CD4-positive, alpha-beta T cell treated with Interleukin-2 at 100 ng/mL for 4 hours (primary cell): ENCODE measurements at regions not wholly inside any gene's neighbourhood (a gene's known extent, or its start where the extent isn't known, plus 50 kb on each side); places are given as distances from the start of the nearest gene placed in this dataset.

Experiments used
- DNase-seq: peaks from one replicate; pipeline ENCODE4 v3.0.0-alpha.2; 2020; ENCODE audit warnings: low spot score

DNA sequence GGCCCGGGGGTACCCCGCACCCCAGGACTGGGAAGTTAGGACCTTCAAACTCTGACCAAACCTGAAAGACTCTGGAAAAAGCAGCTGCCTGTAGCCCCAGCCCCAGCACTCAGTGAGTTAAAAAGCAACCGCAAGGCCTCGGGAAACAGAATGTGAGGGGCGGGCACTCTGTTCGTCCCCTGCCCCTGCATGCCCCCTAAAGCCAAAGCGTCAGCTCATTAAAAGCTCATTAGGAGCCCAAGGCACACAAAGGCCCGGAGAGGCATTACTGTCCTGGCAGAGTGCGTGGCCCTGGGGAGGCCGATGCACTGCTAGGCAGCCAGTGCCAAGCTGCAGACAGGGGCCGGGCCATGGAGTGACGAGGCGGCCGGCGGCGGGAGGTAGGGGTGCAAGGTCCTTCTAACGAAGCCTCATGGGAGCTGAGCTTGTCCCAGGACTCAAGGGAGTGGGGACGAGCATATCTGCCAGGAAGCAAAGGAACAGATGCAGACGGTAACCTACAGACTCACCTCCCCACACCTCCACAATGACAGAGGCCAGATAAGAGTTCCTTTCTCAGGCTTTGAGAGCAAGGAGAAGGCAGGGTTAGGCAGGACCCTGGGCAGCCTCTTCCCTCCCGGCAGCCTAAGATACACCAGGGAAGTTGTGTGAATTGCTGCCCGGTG, 116.8 kb downstream of the ENGASE start:
- DNase-seq, result no peak

DNA sequence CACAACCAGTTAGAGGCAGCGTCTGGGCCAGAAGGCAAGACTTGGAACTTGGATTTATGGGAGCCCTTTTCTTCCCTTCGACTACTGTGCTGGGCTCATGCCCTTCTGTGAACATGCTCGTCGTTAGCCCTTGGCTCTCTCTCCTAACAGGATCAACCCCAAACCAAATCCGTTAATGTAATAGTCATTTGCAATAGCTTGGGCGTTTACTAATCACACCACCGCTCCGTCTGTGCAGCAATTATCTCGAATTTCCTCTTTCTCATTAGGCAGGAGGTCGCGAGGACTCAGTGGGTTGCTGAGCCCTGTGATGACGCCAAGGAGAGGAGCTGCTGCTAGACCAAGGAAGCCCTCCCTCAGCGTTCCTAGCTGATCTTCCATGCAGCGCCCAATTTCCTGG, 114.7 kb downstream of the ENGASE start:
- DNase-seq, result no peak

DNA sequence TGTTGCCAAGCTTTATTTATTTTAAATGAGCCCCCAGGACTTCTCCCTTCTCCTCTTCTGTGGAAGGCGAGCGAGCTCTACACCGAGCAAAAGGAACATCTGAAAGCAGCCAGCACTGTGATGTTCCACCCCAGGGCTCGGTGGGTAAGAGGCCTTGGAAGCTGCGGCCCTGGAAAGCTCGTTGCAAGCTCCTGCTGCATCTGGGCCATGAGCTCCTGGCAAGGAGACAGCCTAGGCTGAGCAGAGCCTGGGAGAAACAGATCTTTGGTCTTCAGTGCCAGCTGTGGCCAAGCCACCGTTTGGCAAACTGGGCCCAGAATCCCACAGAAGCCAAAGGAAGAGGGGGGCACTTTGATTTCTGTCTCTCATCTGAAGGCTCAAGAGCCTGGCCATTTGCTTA, 114.1 kb downstream of the ENGASE start:
- no peak for DNase-seq

DNA sequence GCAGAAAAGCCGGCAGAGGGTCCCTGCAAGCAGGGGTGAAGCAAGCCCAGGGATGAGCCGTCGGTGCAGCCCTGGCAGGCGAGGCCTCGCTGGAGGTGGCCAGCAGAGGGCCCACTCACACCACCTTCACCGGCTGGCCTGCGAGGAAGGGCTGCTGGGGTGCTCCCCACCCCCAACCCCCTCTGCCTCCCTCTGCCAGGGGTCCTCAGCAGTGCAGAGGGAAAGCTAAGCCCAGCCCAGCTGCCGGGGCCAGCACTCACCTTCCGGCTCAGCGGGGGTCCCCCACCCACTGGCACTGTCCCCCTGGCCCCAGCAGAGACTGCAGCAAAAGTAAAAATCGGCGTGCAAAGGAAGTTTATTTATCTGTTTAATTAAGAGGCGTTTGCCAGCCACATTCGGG, 113.4 kb downstream of the ENGASE start:
- DNase-seq, result no peak

DNA sequence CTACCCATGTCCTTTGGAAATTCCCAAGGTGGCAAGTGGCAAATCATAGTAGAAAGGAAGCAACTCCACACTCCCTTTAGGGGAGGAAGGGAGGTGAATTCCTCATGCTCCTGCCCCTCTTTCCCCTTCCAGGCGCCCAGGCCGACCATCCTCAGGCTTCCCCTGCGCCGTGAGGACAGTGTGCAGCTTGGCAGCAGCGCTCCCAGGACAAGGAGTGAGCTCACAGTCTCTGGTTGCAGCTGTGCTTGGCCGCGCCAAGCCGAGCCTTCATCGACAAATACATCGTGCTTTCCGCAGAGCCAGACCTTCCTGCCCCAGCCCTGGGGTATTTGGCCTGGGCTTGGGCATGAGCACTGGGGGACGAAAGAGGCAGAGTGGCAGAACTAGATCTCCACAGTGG, 112.6 kb downstream of the ENGASE start:
- DNase-seq, result no peak

DNA sequence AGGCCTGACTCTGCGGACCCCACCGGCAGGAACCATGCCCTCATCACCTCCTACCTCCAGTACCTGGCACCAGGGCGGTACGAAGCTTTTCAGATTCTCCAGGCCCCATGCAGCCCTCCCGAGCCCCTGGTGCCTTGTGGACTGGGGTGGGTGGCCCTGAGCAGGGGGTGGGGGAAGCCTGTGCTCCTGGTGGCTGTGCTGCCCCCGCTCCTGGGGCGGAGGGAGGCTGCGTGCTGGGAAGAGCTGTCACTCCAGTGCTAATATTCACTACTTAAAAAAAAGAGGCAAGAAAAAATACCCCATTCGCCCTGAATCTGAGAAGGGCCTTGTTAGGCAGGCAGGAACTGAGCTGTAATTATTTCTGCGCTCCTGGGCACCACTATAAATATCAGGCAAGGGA, 111.8 kb downstream of the ENGASE start:
- DNase-seq, result no peak

DNA sequence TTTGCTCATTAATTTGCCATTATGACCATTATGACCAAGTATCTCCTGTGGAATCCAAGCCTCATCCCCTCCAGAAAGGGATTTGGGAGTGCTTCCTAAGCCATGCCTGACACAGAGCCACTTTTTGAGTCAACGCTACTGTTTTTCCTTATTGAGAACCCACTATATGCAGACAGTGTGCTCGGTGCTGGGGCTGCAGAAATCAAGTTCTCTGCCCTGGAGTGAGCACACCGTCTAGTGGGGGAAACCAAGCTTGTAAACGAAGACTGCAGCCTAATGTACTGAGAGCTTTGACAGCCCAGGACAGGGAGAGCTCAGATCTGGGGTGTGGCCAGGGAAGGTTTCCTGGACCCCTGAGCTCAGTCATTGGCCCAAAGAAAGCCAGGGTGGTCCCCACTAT, 111.0 kb downstream of the ENGASE start:
- DNase-seq, result no peak

DNA sequence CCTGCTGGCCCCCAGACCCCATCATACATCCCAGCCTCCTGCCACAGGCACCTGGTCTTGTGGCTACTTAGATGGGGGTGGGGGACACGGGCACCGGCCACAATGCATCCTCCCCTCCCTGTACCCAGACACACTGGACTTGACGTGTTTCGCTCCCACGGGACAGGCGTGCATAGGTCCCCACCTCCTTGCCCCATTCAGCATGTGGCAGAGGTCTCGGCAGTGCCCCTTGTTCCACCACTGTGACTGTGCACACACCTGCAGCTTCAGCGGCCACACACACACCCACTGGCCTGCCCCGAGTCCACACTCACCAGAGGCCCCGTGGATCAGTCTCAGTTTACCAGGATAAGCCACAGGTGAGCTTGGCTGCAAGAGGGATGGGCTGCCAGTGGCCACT, 109.6 kb downstream of the ENGASE start:
- DNase-seq, result no peak

DNA sequence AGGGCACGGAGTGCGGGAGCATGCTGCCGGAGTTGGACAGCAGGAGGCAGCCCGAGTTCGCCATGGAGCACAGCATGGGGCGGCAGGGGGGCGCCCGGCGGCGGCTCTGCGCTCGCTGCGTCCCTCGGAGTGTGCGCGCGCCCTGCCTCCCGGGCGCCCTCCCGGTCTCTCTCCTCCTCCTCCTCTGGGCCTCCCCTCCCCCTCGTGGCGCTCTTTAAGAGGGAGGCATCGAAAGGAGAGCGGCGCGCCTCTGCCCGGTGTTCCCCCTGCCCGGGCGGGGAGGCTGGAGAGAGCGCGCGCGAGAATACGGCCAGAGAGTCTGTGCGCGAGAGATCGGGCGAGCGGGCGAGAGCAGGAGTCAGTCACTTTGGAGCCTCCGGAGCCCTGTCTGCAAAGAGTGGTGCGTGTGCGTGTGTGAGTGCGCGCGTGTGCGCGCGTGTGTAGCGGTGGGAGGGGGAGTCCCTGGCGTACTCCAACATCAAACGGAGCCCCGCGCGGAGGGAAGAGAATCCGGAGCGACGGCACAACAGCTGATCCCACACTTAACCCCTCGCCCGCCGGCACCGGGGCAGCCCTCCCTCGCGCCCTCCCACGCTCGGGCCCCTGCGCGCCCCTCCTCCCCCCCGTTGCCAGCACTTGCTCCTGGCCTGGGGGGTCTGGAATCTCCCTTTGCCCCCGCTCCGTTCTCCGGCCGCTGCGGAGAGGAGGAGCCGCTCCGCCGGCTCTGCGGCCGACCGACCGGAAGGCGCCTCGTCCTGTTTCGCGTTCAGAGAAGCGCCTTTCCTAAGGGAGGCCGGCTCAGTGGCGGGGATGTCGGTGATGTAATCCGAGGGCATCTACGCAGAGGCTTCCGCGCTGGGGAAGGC, 108.9 kb downstream of the ENGASE start:
- DNase-seq, result no peak

DNA sequence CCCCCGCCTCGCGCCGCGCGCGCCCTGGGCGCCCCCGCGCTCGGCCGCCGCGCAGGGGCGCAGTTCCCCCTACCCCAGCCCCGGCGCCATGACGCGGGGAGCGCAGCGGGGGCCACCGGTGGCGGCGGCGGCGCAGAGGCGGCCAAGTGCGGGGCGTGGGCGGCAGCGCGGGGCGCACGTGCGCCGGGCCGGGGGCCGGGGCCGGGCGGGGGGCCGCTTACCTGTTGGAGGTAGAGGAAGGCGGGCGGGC, 108.3 kb downstream of the ENGASE start:
- DNase-seq, result no peak

DNA sequence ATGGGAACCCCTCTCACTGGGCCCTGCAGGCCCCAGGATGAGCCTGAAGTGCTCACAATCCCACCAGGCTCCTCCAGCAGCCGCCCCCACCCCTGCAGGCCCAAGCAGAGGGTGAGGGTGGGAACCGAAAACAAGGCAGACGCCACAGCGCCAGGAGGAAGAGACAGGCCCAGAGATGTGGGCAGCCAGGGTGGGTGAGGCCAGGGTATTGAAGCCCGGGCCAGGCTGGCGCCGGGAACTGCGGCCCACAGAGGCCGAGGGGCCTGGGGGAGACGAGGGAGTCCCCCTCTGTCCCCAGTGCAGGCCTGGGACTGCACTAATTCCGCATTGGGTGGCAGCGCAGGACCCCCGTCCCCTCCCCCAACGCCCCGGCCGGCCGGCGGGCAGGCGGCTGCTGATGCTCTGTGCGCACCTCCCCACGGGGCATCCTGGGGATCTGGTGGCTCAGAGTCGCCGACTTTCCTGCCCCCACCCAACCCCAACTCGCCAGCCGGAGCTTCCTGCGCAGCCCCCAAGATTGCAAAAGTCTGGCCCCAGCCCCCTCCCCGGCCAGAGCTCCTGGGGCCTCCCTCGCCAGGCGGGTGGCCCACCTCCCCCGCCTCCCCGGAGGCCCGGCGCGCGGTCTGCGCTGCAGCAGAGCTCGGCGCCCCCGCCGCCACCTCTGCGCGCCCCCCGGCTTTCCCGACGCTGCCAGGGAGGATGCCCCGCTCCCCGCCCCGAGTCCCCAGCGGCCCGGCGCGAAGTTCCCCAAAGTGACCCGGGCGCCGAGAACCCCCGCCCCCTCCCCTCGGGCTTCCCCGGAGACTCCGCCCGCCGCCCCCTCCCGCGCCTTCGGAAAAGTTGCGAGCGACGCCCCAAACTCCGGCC, 107.8 kb downstream of the ENGASE start:
- DNase-seq, result no peak

DNA sequence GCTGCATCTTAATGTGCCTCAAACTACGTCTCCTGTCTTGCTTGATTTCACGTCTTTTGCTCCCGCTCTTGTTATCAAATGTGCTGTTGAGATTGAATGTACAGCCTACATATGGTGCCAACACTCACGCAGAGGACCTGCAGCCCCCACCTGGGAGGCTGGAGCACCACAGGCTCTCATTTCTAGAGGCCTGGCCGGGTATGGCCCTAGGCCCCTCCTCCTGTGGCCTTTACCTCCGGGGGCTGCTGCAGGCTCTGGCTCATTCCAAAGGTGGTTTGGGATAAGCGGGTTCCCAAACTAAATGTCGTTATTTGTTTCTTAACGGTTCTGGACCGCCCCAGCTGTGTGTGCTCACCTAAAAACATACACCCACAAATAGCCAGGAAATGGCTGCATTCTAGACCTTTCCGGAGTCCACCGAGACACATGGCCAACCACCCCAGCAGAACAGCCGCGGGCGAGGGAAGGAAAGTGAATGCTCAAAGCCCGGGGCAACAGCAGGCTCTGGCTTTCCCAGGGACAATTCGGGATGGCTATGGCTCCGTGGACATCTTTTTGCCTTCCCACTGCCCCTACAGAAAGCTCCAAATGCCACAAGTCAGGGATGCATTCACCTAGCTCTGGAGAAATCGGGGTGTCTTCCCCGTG, 105.9 kb downstream of the ENGASE start:
- no peak for DNase-seq

DNA sequence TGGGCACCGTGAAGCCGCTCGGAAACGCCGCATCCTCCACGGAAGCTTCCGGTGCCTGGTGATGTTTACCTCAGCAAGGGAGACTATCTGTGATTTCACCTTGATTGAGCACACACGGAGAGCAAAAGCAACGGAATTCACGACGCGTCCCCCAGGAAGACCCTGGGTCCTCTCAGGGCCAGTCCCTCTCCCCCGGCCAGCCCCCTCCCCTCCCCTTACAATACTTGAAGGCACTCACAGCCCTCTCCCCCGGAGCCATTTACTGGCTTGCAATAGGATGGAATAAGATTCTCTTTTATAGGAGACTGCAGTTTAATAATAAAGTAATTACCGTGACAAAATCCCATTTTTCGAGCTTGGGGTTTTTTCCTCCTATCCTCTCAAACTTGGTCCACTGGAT, 104.7 kb downstream of the ENGASE start:
- DNase-seq, result no peak

DNA sequence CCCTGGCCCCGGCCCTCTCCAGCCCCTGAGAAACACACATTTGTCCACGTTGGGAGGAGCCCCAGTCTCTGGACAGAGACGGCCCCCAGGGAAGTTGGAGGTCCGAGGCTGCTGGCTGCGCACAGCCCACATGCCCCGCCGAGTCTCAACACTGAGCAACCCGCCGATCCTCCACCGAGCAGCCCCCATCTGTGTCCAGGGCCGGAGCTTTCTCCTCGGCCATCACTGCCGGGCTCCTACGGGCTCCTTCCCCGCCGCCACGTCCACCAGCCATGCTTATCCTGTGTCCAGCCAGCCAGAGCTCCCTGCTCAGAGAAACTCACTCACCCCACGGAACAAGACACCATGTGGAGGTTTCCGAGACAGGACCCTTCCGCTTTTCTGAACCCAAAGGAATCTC, 103.3 kb downstream of the ENGASE start:
- no peak for DNase-seq

DNA sequence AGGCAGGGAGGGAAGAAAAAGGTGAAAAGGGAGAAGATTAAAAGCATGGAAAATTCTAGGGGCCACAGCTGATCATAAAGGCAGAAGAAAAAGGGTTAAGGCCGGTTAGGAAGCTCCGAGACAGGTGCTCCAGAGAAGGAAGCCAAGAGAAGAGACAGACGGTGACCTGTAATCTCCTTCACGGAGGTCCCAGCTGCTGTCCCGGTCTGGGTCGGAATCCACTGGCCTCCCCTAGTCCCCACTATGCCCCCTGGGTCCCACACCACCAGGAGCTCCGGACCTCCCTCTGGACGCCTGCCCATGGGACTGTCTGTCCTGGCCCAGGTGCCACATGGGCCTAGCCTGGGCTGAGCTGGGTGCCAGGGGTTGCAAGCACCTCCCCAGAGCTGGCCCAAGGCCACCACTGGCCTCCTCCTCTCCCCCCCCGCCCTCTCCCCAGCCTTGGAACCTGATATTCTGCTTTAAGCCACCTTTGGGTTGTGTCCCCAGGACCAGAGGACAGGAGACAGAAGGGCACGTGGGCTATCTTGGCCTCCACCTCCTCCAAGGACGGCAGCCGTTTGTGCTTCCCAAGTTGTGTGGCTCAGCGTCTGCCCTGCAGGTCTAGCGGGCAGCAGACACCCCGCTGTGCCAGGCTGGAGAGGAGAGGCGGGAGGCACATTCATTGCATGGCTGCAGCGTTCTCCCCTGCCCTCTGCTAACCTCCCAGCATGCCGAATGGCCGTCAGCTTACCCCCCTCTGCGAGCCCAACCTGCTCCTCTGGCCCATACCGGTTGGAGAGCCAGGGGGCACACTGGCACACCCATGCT, 102.4 kb downstream of the ENGASE start:
- no peak for DNase-seq

DNA sequence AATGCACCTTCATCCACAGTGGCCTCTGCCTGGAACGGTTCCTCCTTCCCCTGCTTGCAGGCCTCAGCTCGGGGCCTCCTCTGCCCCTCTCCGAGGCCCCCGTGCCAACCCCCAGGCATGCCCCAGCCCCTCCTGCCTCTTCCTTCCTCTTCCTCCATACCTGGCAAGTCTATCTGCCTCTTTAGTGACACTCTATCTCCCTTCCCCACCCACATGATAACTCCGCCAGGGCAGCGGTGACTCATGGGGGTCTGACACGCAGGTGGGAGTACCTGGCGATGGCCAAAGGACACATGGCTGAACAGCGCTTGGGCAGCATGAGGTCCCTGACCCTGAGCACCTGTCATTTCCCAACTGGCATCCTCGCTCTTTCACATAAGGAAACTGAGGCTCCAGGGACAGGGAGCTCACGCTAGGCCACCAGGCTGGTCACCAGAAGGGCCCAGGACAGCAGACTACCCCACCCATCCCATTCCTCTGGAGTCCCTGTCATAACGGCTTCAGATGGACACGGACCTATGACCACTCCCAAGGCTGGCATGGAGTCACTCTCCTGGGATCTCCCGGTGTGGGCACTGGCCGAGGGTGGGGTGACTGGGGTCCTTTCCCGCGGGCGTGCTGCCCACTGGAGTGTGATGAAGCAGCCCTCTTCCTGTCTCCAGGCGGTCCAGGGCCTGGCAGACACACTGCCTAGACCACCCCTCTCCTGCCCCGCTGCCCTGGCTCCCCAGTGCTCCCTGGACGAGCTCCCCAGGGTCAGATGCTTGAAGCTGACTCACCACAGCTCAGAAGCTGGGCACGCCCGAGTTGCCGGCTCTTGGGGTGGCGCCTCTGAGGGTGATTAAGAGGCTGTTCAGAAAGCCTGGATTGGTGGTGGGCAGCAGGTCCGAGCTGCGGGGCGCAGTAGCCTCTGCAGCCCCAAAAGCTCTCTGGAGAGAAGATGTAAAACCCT, 100.6 kb downstream of the ENGASE start:
- DNase-seq, result no peak

DNA sequence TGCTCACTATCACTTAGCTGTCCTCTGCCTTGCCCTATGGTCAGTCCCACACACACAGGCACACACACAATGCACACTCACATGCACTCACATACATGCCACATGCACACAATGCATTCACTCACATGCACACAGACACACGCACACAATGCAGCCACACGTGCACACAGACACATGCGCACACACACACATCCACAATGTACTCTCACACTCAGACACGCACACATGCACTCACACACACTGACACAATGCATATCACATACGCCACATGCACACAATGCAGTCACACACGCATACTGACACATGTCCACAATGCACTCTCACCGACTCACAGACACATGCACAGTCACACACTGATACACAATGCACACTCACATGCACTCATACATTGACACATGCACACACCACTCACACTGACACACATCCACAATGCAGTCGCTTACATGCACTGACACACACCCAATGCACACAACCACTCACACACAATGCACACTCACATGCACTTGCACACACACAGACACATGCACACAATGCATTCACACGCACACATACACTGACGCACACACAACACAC, 99.7 kb downstream of the ENGASE start:
- no peak for DNase-seq

DNA sequence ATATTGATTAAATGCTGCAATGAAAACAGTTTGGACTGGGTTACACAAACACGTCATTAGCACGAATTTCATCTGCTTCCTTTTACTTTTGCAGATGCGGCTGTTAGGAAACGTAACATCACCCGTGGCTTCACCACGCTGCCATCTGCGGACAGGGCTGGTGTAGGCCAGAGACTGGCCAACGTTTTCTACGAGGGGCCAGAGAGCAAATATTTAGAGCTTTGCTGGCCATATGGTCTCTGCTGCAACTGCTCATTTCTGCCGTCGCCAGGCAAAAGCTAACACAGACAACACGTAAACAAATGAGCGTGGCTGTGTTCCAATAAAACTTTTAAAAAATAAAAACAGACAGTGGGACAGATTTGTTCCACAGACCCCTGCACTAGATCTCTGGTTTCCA, 96.6 kb downstream of the ENGASE start:
- no peak for DNase-seq

DNA sequence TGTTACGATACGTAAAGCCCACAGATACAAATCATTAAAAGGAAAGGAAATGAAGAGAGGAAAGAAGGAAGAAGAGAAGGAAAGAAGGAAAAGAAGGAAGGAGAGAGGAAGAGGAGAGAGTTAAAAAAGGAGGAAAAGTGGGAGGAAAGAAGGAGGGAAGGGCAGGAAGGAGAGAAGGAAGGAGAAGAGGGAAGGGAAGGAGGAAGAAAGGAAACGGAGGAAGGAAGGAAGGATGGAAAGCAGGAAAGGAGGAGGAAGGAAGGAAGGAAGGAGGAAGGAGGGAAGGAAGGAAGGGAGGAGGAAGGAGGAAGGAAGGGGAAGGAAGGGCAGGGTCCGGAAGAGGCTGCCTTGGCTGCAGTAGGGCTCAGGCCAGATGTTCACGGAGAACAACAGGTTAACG, 95.2 kb downstream of the ENGASE start:
- no peak for DNase-seq

DNA sequence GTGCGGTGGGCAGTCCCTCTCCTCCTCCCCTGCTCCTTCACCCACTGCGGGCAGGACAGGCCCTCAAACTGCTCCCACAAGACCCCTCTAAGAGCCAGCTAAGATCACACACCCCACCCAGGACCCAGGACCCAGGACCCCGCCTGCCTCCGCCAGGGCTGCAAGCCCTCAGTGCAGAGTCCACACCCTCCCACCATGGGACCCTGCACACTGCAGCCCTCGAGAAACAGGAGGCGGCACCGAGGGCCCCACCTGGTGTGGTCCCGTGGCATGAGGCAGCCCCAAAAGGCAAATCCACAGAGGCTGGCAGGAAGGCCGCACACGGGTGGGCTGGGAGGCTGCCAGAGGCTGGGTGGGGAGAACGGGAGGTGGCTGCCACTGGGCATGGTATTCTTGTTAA, 94.7 kb downstream of the ENGASE start:
- no peak for DNase-seq
